ENCODE measurements at regions not wholly inside any gene's neighbourhood (a gene's known extent, or its start where the extent isn't known, plus 50 kb on each side); places are given as distances from the start of the nearest gene placed in this dataset.

DNA sequence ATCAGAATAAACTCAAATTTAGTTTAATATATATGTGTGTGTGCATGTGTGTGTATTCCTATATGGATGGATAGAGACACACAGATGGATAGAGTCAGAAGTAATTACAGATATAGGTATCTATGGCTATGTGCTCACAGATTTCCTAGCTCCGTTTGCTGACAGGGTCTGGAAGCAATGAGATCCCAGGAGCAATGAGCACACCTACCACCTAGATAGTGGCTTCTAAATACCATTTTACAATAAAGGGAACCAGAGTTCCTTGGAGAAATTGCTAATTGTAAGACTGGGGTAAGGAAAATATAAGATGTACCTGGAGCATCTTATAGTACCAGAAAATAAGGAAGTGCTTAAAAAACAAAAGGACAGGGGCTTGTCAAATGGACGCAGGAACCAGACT, 196.2 kb upstream of the PRDM1 start:
- H3K4me3 ChIP-seq = no peak overlapping the region
- no peak for TF ChIP-seq STAT1 (IDR thresholded peaks at IDR 0.05; ENCODE audit: unreplicated experiment)
- TF ChIP-seq NANOG (IDR thresholded peaks at IDR 0.05; ENCODE audit: borderline replicate concordance) = no peak
- TF ChIP-seq, protein P1, sequence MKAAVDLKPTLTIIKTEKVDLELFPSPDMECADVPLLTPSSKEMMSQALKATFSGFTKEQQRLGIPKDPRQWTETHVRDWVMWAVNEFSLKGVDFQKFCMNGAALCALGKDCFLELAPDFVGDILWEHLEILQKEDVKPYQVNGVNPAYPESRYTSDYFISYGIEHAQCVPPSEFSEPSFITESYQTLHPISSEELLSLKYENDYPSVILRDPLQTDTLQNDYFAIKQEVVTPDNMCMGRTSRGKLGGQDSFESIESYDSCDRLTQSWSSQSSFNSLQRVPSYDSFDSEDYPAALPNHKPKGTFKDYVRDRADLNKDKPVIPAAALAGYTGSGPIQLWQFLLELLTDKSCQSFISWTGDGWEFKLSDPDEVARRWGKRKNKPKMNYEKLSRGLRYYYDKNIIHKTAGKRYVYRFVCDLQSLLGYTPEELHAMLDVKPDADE (IDR thresholded peaks at IDR 0.05) = no peak
- TF ChIP-seq, protein P2, sequence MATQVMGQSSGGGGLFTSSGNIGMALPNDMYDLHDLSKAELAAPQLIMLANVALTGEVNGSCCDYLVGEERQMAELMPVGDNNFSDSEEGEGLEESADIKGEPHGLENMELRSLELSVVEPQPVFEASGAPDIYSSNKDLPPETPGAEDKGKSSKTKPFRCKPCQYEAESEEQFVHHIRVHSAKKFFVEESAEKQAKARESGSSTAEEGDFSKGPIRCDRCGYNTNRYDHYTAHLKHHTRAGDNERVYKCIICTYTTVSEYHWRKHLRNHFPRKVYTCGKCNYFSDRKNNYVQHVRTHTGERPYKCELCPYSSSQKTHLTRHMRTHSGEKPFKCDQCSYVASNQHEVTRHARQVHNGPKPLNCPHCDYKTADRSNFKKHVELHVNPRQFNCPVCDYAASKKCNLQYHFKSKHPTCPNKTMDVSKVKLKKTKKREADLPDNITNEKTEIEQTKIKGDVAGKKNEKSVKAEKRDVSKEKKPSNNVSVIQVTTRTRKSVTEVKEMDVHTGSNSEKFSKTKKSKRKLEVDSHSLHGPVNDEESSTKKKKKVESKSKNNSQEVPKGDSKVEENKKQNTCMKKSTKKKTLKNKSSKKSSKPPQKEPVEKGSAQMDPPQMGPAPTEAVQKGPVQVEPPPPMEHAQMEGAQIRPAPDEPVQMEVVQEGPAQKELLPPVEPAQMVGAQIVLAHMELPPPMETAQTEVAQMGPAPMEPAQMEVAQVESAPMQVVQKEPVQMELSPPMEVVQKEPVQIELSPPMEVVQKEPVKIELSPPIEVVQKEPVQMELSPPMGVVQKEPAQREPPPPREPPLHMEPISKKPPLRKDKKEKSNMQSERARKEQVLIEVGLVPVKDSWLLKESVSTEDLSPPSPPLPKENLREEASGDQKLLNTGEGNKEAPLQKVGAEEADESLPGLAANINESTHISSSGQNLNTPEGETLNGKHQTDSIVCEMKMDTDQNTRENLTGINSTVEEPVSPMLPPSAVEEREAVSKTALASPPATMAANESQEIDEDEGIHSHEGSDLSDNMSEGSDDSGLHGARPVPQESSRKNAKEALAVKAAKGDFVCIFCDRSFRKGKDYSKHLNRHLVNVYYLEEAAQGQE (IDR thresholded peaks at IDR 0.05; ENCODE audit: unreplicated experiment) = no peak
- no peak for TF ChIP-seq JUNB (IDR thresholded peaks at IDR 0.05; ENCODE audit: unreplicated experiment)
- TF ChIP-seq, protein P3, sequence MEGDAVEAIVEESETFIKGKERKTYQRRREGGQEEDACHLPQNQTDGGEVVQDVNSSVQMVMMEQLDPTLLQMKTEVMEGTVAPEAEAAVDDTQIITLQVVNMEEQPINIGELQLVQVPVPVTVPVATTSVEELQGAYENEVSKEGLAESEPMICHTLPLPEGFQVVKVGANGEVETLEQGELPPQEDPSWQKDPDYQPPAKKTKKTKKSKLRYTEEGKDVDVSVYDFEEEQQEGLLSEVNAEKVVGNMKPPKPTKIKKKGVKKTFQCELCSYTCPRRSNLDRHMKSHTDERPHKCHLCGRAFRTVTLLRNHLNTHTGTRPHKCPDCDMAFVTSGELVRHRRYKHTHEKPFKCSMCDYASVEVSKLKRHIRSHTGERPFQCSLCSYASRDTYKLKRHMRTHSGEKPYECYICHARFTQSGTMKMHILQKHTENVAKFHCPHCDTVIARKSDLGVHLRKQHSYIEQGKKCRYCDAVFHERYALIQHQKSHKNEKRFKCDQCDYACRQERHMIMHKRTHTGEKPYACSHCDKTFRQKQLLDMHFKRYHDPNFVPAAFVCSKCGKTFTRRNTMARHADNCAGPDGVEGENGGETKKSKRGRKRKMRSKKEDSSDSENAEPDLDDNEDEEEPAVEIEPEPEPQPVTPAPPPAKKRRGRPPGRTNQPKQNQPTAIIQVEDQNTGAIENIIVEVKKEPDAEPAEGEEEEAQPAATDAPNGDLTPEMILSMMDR (conservative IDR thresholded peaks at IDR 0.05; ENCODE audit: low read depth in 2 of 2) = no peak
- no peak for TF ChIP-seq POLR2AphosphoS5 (IDR thresholded peaks at IDR 0.05; ENCODE audit: low read depth)
- TF ChIP-seq ZNF331 (CRISPR knock-in tag; IDR thresholded peaks at IDR 0.05; ENCODE audit: low read depth) = no peak
- TF ChIP-seq EZH2phosphoT487 (IDR thresholded peaks at IDR 0.05; ENCODE audit: unreplicated experiment) = no peak
- TF ChIP-seq ZNF114 (CRISPR knock-in tag; IDR thresholded peaks at IDR 0.05) = no peak
- TF ChIP-seq, protein P4, sequence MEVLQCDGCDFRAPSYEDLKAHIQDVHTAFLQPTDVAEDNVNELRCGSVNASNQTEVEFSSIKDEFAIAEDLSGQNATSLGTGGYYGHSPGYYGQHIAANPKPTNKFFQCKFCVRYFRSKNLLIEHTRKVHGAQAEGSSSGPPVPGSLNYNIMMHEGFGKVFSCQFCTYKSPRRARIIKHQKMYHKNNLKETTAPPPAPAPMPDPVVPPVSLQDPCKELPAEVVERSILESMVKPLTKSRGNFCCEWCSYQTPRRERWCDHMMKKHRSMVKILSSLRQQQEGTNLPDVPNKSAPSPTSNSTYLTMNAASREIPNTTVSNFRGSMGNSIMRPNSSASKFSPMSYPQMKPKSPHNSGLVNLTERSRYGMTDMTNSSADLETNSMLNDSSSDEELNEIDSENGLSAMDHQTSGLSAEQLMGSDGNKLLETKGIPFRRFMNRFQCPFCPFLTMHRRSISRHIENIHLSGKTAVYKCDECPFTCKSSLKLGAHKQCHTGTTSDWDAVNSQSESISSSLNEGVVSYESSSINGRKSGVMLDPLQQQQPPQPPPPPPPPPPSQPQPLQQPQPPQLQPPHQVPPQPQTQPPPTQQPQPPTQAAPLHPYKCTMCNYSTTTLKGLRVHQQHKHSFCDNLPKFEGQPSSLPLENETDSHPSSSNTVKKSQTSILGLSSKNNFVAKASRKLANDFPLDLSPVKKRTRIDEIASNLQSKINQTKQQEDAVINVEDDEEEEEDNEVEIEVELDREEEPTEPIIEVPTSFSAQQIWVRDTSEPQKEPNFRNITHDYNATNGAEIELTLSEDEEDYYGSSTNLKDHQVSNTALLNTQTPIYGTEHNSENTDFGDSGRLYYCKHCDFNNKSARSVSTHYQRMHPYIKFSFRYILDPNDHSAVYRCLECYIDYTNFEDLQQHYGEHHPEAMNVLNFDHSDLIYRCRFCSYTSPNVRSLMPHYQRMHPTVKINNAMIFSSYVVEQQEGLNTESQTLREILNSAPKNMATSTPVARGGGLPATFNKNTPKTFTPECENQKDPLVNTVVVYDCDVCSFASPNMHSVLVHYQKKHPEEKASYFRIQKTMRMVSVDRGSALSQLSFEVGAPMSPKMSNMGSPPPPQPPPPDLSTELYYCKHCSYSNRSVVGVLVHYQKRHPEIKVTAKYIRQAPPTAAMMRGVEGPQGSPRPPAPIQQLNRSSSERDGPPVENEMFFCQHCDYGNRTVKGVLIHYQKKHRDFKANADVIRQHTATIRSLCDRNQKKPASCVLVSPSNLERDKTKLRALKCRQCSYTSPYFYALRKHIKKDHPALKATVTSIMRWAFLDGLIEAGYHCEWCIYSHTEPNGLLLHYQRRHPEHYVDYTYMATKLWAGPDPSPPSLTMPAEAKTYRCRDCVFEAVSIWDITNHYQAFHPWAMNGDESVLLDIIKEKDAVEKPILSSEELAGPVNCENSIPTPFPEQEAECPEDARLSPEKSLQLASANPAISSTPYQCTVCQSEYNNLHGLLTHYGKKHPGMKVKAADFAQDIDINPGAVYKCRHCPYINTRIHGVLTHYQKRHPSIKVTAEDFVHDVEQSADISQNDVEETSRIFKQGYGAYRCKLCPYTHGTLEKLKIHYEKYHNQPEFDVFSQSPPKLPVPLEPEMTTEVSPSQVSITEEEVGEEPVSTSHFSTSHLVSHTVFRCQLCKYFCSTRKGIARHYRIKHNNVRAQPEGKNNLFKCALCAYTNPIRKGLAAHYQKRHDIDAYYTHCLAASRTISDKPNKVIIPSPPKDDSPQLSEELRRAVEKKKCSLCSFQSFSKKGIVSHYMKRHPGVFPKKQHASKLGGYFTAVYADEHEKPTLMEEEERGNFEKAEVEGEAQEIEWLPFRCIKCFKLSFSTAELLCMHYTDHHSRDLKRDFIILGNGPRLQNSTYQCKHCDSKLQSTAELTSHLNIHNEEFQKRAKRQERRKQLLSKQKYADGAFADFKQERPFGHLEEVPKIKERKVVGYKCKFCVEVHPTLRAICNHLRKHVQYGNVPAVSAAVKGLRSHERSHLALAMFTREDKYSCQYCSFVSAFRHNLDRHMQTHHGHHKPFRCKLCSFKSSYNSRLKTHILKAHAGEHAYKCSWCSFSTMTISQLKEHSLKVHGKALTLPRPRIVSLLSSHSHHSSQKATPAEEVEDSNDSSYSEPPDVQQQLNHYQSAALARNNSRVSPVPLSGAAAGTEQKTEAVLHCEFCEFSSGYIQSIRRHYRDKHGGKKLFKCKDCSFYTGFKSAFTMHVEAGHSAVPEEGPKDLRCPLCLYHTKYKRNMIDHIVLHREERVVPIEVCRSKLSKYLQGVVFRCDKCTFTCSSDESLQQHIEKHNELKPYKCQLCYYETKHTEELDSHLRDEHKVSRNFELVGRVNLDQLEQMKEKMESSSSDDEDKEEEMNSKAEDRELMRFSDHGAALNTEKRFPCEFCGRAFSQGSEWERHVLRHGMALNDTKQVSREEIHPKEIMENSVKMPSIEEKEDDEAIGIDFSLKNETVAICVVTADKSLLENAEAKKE (CRISPR knock-in tag; IDR thresholded peaks at IDR 0.05) = no peak
- TF ChIP-seq CREB1 (CRISPR knock-in tag; IDR thresholded peaks at IDR 0.05; ENCODE audit: low read depth) = no peak
- TF ChIP-seq EZH2 (IDR thresholded peaks at IDR 0.05; ENCODE audit: low read depth, unreplicated experiment) = no peak
- no peak overlapping the region for H3K4me3 Mint-ChIP-seq

More for the DNA sequence above, 196.2 kb upstream of the PRDM1 start:
- Histone ChIP-seq H2AFZ (no peak overlapping the region), H3K9me2 (ENCODE audit: insufficient read depth) (peaks cover 4% of the 10 kb centered on the region; the same call in 1 of the 2 replicates), H3K79me2 (replicated peaks; ENCODE audit: insufficient read depth) (no peaks in the 10 kb centered on the region), H3F3A (replicated peaks; ENCODE audit: low read depth) (no peaks in the 10 kb centered on the region), H3K36me3 (ENCODE audit: insufficient read depth) (no peaks in the 10 kb centered on the region), H3K4me1 (ENCODE audit: insufficient read depth) (peaks cover 13% of the 10 kb centered on the region; the same call in 1 of the 2 replicates), H3K27me3 (ENCODE audit: insufficient read depth) (no peaks in the 10 kb centered on the region), H3K4me2 (no peak overlapping the region), H4K20me1 (replicated peaks; ENCODE audit: insufficient read depth) (no peaks in the 10 kb centered on the region), H3K27ac (ENCODE audit: low read depth) (no peak overlapping the region)
- DNase-seq (ENCODE audit: low spot score) (no peak), ATAC-seq (no peak)
- Mint-ChIP-seq H3K9me3 (peaks cover 15% of the 10 kb centered on the region; the same call in 2 of the 3 replicates), H3K27ac (no peak overlapping the region), H3K27me3 (ENCODE audit: insufficient read depth, low read depth, poor library complexity) (peaks cover 5% of the 10 kb centered on the region), H3K4me1 (peaks cover 11% of the 10 kb centered on the region), H3K36me3 (ENCODE audit: low read depth) (no peaks in the 10 kb centered on the region)
